ENCODE measurements at regions not wholly inside any gene's neighbourhood (a gene's known extent, or its start where the extent isn't known, plus 50 kb on each side); places are given as distances from the start of the nearest gene placed in this dataset.

DNA sequence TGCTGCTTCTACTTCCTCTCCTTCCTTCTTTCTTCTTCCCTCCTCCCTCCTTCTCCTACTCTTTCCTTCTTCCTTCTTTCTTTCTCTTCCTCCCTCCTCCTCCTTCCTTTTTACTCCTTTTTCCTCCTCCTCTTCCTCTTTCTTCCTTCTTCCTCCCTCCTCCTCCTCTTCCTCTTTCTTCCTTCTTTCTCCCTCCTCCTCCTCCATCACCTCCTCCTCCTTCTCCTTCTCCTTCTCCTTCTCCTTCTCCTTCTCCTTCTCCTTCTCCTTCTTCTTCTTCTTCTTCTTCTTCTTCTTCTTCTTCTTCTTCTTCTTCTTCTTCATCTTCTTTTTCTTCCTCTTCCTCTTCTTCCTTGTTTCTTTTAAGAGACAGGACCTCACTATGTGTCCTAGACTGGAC, 224.0 kb downstream of the NR2F2 start:
- TF ChIP-seq CEBPB (IDR thresholded peaks at IDR 0.05) (no peak), EP300 (IDR thresholded peaks at IDR 0.05; ENCODE audit: borderline replicate concordance) (no peak), RAD21 (IDR thresholded peaks at IDR 0.05; ENCODE audit: low read depth) (no peak), FOXM1 (IDR thresholded peaks at IDR 0.05; ENCODE audit: borderline replicate concordance, low read depth) (no peak)
- TF ChIP-seq, protein P1, sequence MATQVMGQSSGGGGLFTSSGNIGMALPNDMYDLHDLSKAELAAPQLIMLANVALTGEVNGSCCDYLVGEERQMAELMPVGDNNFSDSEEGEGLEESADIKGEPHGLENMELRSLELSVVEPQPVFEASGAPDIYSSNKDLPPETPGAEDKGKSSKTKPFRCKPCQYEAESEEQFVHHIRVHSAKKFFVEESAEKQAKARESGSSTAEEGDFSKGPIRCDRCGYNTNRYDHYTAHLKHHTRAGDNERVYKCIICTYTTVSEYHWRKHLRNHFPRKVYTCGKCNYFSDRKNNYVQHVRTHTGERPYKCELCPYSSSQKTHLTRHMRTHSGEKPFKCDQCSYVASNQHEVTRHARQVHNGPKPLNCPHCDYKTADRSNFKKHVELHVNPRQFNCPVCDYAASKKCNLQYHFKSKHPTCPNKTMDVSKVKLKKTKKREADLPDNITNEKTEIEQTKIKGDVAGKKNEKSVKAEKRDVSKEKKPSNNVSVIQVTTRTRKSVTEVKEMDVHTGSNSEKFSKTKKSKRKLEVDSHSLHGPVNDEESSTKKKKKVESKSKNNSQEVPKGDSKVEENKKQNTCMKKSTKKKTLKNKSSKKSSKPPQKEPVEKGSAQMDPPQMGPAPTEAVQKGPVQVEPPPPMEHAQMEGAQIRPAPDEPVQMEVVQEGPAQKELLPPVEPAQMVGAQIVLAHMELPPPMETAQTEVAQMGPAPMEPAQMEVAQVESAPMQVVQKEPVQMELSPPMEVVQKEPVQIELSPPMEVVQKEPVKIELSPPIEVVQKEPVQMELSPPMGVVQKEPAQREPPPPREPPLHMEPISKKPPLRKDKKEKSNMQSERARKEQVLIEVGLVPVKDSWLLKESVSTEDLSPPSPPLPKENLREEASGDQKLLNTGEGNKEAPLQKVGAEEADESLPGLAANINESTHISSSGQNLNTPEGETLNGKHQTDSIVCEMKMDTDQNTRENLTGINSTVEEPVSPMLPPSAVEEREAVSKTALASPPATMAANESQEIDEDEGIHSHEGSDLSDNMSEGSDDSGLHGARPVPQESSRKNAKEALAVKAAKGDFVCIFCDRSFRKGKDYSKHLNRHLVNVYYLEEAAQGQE (IDR thresholded peaks at IDR 0.05; ENCODE audit: low read depth), result no peak
